ENCODE measurements at regions not wholly inside any gene's neighbourhood (a gene's known extent, or its start where the extent isn't known, plus 50 kb on each side); places are given as distances from the start of the nearest gene placed in this dataset.

DNA sequence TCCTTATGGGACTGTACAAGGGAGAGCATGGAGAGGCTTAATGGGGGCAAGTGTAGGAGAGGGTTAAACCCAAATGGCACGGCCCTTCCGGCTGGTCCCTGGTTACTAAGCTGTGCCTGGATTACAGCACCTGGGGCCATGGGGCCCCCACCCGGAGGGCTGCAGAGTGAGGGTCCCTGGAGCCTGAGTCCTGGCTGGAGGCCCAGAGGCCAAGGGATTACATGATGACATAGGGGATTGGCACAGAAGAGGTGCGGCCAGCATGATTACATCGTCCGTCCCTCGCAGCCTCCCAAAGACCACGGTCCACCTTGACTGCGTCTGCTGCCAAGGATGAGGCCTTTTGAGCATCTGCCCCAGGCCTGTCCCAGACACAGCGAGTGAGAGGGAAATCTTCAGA lies 149.4 kb downstream of the URI1 start:
- DNase-seq, result no peak
- CTCF ChIA-PET, result no interaction called here
- Mint-ChIP-seq H3K9me3 (ENCODE audit: low read depth, unreplicated experiment) (no peaks in the 10 kb centered on the region), H3K4me3 (ENCODE audit: low read depth, unreplicated experiment) (no peak overlapping the region), H3K27me3 (ENCODE audit: unreplicated experiment) (peaks cover 43% of the 10 kb centered on the region), H3K36me3 (ENCODE audit: insufficient read depth, unreplicated experiment) (no peaks in the 10 kb centered on the region), H3K27ac (ENCODE audit: unreplicated experiment) (no peak overlapping the region), H3K4me1 (ENCODE audit: low read depth, unreplicated experiment) (no peaks in the 10 kb centered on the region)
- TF ChIP-seq, protein P1, sequence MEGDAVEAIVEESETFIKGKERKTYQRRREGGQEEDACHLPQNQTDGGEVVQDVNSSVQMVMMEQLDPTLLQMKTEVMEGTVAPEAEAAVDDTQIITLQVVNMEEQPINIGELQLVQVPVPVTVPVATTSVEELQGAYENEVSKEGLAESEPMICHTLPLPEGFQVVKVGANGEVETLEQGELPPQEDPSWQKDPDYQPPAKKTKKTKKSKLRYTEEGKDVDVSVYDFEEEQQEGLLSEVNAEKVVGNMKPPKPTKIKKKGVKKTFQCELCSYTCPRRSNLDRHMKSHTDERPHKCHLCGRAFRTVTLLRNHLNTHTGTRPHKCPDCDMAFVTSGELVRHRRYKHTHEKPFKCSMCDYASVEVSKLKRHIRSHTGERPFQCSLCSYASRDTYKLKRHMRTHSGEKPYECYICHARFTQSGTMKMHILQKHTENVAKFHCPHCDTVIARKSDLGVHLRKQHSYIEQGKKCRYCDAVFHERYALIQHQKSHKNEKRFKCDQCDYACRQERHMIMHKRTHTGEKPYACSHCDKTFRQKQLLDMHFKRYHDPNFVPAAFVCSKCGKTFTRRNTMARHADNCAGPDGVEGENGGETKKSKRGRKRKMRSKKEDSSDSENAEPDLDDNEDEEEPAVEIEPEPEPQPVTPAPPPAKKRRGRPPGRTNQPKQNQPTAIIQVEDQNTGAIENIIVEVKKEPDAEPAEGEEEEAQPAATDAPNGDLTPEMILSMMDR (IDR thresholded peaks at IDR 0.05; ENCODE audit: unreplicated experiment), result no peak
- intact Hi-C loops (cut with micrococcal nuclease; ENCODE audit: unreplicated experiment), result no loop called here
- BruUV-seq (replicated peaks), result no TSS peak

DNA sequence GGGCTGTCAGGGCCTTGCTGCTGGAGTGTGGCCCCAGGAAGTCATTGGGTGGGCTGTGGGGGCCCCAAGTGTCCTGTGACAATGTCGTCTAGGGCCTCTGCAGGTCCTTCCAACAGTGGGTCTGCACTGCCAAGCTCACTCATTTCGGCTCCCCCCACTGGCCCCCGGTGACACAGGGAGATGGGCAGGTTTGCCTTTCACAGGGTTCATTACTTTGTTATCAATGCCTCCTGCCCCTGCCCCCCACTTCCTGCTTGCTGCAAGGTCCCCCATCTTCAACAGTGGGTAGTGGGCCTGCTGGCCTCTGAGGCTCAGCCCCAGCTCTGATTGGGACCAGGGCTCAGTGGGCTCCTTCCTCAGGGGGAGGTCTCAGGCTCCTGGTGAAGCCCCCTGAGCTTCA lies 149.8 kb downstream of the URI1 start:
- no peaks in the 10 kb centered on the region for H3K4me1 Mint-ChIP-seq (ENCODE audit: low read depth, unreplicated experiment)
- no peaks in the 10 kb centered on the region for H3K9me3 Mint-ChIP-seq (ENCODE audit: low read depth, unreplicated experiment)
- no TSS peak for BruUV-seq (replicated peaks)
- CTCF ChIA-PET, result no interaction called here
- TF ChIP-seq, protein P1 (IDR thresholded peaks at IDR 0.05; ENCODE audit: unreplicated experiment), result no peak
- H3K27ac Mint-ChIP-seq (ENCODE audit: unreplicated experiment), result no peak overlapping the region
- peaks cover 43% of the 10 kb centered on the region for H3K27me3 Mint-ChIP-seq (ENCODE audit: unreplicated experiment)
- no peak overlapping the region for H3K4me3 Mint-ChIP-seq (ENCODE audit: low read depth, unreplicated experiment)
- intact Hi-C loops (cut with micrococcal nuclease; ENCODE audit: unreplicated experiment), result no loop called here
- H3K36me3 Mint-ChIP-seq (ENCODE audit: insufficient read depth, unreplicated experiment), result no peaks in the 10 kb centered on the region
- no peak for DNase-seq

DNA sequence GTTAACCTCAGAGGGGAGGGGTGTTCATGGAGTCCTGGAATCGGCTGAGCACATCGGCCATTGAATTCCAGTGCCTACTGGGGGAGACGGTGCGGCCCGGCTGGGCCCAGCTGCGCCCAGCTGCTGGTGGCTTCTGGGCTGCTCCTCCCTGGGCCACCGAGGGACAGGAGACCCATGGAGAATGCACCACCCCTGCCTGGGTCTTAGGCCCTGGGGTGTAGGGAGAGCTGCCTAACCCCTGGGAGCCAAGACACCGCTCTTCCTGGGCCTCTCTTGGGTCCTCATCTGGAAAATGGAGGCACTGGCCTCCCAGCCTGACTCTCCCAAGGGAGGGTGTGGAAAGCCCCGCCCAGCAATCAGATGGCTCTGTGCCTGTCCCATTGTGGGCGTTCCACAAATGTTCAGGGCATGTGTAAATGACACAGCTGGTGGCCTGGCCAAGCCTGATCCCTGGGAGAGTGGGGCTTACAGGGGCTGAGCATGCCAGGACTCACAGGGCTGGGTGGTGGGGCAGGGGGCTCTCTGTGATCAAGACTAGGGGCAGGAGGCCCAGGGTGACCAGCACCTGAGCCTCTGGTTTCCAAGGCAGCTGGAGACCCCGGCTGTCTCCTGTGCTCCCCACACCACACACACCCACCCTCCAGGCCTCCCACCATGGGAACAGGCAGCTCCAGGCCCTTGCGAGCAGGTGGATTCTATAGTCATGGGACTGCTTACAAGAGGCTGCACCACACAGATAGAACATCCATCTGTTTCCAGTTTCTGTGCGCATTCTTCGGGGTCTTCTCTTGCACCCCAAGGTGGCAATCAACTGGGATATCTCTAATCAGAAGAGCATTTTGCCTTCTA lies 150.9 kb downstream of the URI1 start:
- Mint-ChIP-seq H3K9me3 (ENCODE audit: low read depth, unreplicated experiment) (no peaks in the 10 kb centered on the region), H3K4me1 (ENCODE audit: low read depth, unreplicated experiment) (no peaks in the 10 kb centered on the region), H3K36me3 (ENCODE audit: insufficient read depth, unreplicated experiment) (no peaks in the 10 kb centered on the region), H3K4me3 (ENCODE audit: low read depth, unreplicated experiment) (no peak overlapping the region), H3K27ac (ENCODE audit: unreplicated experiment) (no peak overlapping the region), H3K27me3 (ENCODE audit: unreplicated experiment) (peaks cover 33% of the 10 kb centered on the region)
- CTCF ChIA-PET, result interaction anchor here (0.6 kb wide), 1 partner anchor 163 kb away, joined by 4 read pairs; no protein-coding TSS in a partner anchor
- TF ChIP-seq, protein P1 (IDR thresholded peaks at IDR 0.05; ENCODE audit: unreplicated experiment), result no peak
- intact Hi-C loops (cut with micrococcal nuclease; ENCODE audit: unreplicated experiment), result no loop called here
- BruUV-seq (replicated peaks), result no TSS peak
- DNase-seq, result no peak

DNA sequence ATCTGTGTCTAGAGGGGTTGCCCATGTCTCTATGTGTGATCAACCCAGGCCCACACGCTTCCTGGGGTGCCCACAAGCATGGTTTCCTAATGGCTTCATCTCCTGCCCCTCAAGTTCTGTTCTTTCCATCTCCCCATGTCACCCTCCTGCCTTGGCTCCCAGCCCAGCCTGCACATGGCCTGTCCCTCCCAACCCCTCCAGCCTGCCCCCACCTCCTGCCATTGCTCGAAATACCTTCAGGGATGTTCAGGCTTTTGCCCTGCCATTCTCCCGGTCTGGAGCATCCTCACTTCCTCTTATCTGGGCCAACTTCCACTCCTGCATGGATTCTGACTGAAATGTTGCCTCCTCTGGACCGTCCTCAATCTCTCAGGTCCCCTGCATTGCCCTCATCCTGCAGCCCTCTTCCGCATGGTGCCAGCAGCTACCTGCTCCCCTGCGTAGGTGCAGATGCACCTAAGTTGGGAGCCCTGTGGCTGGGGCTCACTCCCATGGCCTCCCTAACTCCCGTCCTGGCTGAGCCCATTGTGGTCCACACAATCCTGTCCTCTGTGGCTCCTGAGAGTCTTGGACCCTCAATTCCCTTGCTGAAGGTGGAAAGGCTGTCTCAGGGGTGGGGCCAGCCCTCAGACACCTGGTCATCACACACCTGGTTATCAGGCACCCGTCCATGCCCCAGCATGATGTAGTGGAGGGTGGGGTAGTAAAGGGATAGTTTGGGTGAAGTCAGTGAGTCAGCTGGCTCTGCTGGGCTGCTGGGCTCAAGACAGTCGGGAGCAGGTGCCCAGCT lies 152.1 kb downstream of the URI1 start:
- Mint-ChIP-seq H3K36me3 (ENCODE audit: insufficient read depth, unreplicated experiment) (no peaks in the 10 kb centered on the region), H3K9me3 (ENCODE audit: low read depth, unreplicated experiment) (no peaks in the 10 kb centered on the region), H3K27me3 (ENCODE audit: unreplicated experiment) (peaks cover 23% of the 10 kb centered on the region), H3K27ac (ENCODE audit: unreplicated experiment) (no peak overlapping the region), H3K4me3 (ENCODE audit: low read depth, unreplicated experiment) (no peak overlapping the region), H3K4me1 (ENCODE audit: low read depth, unreplicated experiment) (no peaks in the 10 kb centered on the region)
- TF ChIP-seq, protein P1 (IDR thresholded peaks at IDR 0.05; ENCODE audit: unreplicated experiment), result no peak
- intact Hi-C loops (cut with micrococcal nuclease; ENCODE audit: unreplicated experiment), result no loop called here
- CTCF ChIA-PET, result no interaction called here
- BruUV-seq (replicated peaks), result no TSS peak
- no peak for DNase-seq

All from Calu3 (cell line).